ENCODE measurements at regions not wholly inside any gene's neighbourhood (a gene's known extent, or its start where the extent isn't known, plus 50 kb on each side); places are given as distances from the start of the nearest gene placed in this dataset.

- H3K27ac ChIP-seq: no peak overlapping the region
- DNase-seq (ENCODE audit: extremely low spot score in 2 of 2): no peak
- no peaks in the 10 kb centered on the region for H3K9me3 ChIP-seq
- no peaks in the 10 kb centered on the region for H3K27me3 ChIP-seq
- intact Hi-C loops (cut with DNase I): no loop called here
- TF ChIP-seq POLR2AphosphoS5 (IDR thresholded peaks at IDR 0.05; ENCODE audit: insufficient read depth in 1 of 2, low read depth in 1 of 2) (no peak), CTCF (IDR thresholded peaks at IDR 0.05) (no peak), POLR2A (IDR thresholded peaks at IDR 0.05) (no peak)
- H3K4me1 ChIP-seq: no peaks in the 10 kb centered on the region
- H3K36me3 ChIP-seq: no peaks in the 10 kb centered on the region
- no peak overlapping the region for H3K4me3 ChIP-seq
Measured at GRCh38 chr16:50953290-50953689, 197.8 kb downstream of the SALL1 start.

GRCh38 chr16:50950955-50951354 is 200.1 kb downstream of the SALL1 start:
- Histone ChIP-seq H3K4me1 (no peaks in the 10 kb centered on the region), H3K36me3 (no peaks in the 10 kb centered on the region), H3K27me3 (no peaks in the 10 kb centered on the region), H3K4me3 (no peak overlapping the region), H3K9me3 (no peaks in the 10 kb centered on the region), H3K27ac (no peak overlapping the region)
- intact Hi-C loops (cut with DNase I): no loop called here
- TF ChIP-seq POLR2A (IDR thresholded peaks at IDR 0.05) (no peak), POLR2AphosphoS5 (IDR thresholded peaks at IDR 0.05; ENCODE audit: insufficient read depth in 1 of 2, low read depth in 1 of 2) (no peak), CTCF (IDR thresholded peaks at IDR 0.05) (no peak)
- no peak for DNase-seq (ENCODE audit: extremely low spot score in 2 of 2)

GRCh38 chr16:50948268-50948930 is 202.7 kb downstream of the SALL1 start:
- Histone ChIP-seq H3K27ac (no peak overlapping the region), H3K4me3 (no peak overlapping the region), H3K36me3 (no peaks in the 10 kb centered on the region), H3K4me1 (no peaks in the 10 kb centered on the region), H3K27me3 (no peaks in the 10 kb centered on the region), H3K9me3 (no peaks in the 10 kb centered on the region)
- TF ChIP-seq POLR2AphosphoS5 (IDR thresholded peaks at IDR 0.05; ENCODE audit: insufficient read depth in 1 of 2, low read depth in 1 of 2): no peak
- no peak for TF ChIP-seq CTCF (IDR thresholded peaks at IDR 0.05)
- TF ChIP-seq POLR2A (IDR thresholded peaks at IDR 0.05): no peak
- intact Hi-C loops (cut with DNase I): no loop called here
- no peak for DNase-seq (ENCODE audit: extremely low spot score in 2 of 2)

- DNase-seq (ENCODE audit: extremely low spot score in 2 of 2): no peak
Measured at GRCh38 chr16:50947826-50948225, 203.2 kb downstream of the SALL1 start.

More at GRCh38 chr16:50947826-50948225, 203.2 kb downstream of the SALL1 start:
- Histone ChIP-seq H3K36me3 (no peaks in the 10 kb centered on the region), H3K4me1 (no peaks in the 10 kb centered on the region), H3K9me3 (no peaks in the 10 kb centered on the region), H3K4me3 (no peak overlapping the region), H3K27ac (no peak overlapping the region), H3K27me3 (no peaks in the 10 kb centered on the region)
- intact Hi-C loops (cut with DNase I): loop anchor here (2.0 kb wide), 1 partner anchor 65 kb away; no protein-coding TSS in a partner anchor
- TF ChIP-seq CTCF (IDR thresholded peaks at IDR 0.05): no peak
- no peak for TF ChIP-seq POLR2AphosphoS5 (IDR thresholded peaks at IDR 0.05; ENCODE audit: insufficient read depth in 1 of 2, low read depth in 1 of 2)
- TF ChIP-seq POLR2A (IDR thresholded peaks at IDR 0.05): no peak
